Tibial nerve (tissue), 4 donors: ENCODE measurements at regions not wholly inside any gene's neighbourhood (a gene's known extent, or its start where the extent isn't known, plus 50 kb on each side); places are given as distances from the start of the nearest gene placed in this dataset.

Experiments
- DNase-seq, 2 donors: peaks; one replicate each; pipeline ENCODE4 v3.0.0-alpha.2; 2019; ENCODE audit warnings: low spot score in 2 of 2
- H3K27ac ChIP-seq, 4 donors: fragments of 200-600 bp; sonication (generic) in 3 of 4; one replicate each; pipeline ENCODE4 v1.5.1; 2017 to 2019; ENCODE audit warnings: mild to moderate bottlenecking in 1 of 4
- H3K27me3 ChIP-seq, 2 donors: fragments of 200-600 bp; sonication (generic) in 1 of 2; one replicate each; pipeline versions ENCODE4 v1.5.1 to v1.6.0; 2017 to 2019
- H3K36me3 ChIP-seq, 3 donors: fragments of 200-600 bp; sonication (generic); one replicate each; pipeline ENCODE4 v1.5.1; 2018 to 2019
- H3K4me1 ChIP-seq, 4 donors: fragments of 200-600 bp; sonication (generic) in 3 of 4; one replicate each; pipeline ENCODE4 v1.5.1; 2017 to 2019
- H3K4me3 ChIP-seq, 4 donors: fragments of 200-600 bp; sonication (generic) in 3 of 4; one replicate each; pipeline ENCODE4 v1.5.1; 2017 to 2019; ENCODE audit warnings: mild to moderate bottlenecking in 1 of 4, moderate library complexity in 1 of 4
- H3K9me3 ChIP-seq, 4 donors: fragments of 200-600 bp; sonication (generic) in 3 of 4; one replicate each; pipeline ENCODE4 v1.5.1; 2017 to 2019
- EP300 ChIP-seq, 2 donors: sonication (generic); formaldehyde crosslinking; IDR thresholded peaks; one replicate each; pipeline ENCODE4 v1.6.1; 2017; ENCODE audit warnings: antibody characterized with exemption in 2 of 2, mild to moderate bottlenecking in 1 of 2
- POLR2A ChIP-seq, 2 donors: fragments of 450-650 bp; IDR thresholded peaks; one replicate each; pipeline ENCODE4 v1.6.1; 2017; ENCODE audit warnings: antibody characterized with exemption in 2 of 2, mild to moderate bottlenecking in 2 of 2, moderate library complexity in 2 of 2
- WGBS, 2 donors: methylation state at CpG; one replicate each; pipeline ENCODE4 v1.1.5; 2018; 5-methylcytosine and 5-hydroxymethylcytosine counted together
- TF ChIP-seq, protein P1 (sequence below), 5 experiments: fragments of 200-600 bp in 3 of 5; fragments of 450-650 bp in 2 of 5; sonication (generic) in 3 of 5; IDR thresholded peaks; one replicate each; pipeline ENCODE4 v1.5.1; 2016 to 2019; ENCODE audit warnings: antibody characterized with exemption in 5 of 5, mild to moderate bottlenecking in 3 of 5, moderate library complexity in 2 of 5

DNA sequence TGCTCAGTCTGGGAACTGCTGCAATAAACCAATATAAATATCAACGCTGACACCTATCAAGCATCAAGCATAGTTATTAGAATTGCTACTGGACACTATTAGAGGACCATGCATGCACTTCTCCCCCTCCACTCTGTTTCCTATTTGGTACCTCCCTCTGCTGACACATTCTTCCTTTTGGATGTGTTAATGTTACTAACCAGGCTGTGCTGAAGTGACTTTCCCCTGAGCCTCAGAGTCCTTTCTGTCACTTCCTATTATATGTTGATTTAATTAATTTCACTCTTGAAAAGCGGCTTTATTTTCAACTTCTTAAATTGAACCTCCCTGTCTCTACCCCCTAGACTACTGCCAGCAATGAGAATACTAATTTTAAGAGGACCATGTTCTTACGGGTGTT is 379.1 kb downstream of the MCTP2 start:
- no peaks in the 10 kb centered on the region for H3K9me3 ChIP-seq
- no peaks in the 10 kb centered on the region for H3K36me3 ChIP-seq
- H3K27ac ChIP-seq = no peak overlapping the region
- H3K4me3 ChIP-seq = no peak overlapping the region
- WGBS, 2 donors = 79 to 83% methylated on average over 3 of the region's 3 CpGs
- H3K27me3 ChIP-seq = no peaks in the 10 kb centered on the region
- H3K4me1 ChIP-seq = peaks cover 0 to 27% (median 0%) of the 10 kb centered on the region in 4 donors
- no peak for DNase-seq
- TF ChIP-seq, protein P1, sequence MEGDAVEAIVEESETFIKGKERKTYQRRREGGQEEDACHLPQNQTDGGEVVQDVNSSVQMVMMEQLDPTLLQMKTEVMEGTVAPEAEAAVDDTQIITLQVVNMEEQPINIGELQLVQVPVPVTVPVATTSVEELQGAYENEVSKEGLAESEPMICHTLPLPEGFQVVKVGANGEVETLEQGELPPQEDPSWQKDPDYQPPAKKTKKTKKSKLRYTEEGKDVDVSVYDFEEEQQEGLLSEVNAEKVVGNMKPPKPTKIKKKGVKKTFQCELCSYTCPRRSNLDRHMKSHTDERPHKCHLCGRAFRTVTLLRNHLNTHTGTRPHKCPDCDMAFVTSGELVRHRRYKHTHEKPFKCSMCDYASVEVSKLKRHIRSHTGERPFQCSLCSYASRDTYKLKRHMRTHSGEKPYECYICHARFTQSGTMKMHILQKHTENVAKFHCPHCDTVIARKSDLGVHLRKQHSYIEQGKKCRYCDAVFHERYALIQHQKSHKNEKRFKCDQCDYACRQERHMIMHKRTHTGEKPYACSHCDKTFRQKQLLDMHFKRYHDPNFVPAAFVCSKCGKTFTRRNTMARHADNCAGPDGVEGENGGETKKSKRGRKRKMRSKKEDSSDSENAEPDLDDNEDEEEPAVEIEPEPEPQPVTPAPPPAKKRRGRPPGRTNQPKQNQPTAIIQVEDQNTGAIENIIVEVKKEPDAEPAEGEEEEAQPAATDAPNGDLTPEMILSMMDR (IDR thresholded peaks at IDR 0.05) = no peak
- TF ChIP-seq POLR2A (IDR thresholded peaks at IDR 0.05) (no peak), EP300 (IDR thresholded peaks at IDR 0.05) (no peak)

DNA sequence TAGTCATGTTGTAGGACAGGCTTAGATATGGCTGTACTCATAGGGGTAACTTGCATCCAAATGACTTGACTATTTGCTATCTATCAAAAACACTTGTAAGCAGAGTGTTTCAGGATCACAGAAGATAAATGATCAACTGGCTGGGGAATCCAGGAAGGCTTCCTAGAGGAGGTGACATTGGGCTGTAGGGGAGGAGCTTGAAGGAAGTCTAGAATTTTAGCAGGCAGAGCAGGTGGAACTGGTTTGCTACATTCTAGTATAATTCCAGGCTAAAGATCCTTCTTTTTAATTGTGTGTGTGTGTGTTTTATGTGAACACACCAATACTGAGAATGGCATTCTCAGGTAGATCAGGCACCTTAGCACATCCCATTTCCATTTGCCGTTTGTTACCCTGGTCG is 380.3 kb downstream of the MCTP2 start:
- H3K27ac ChIP-seq = no peak overlapping the region
- no peaks in the 10 kb centered on the region for H3K27me3 ChIP-seq
- peaks cover 0 to 21% (median 0%) of the 10 kb centered on the region in 4 donors for H3K4me1 ChIP-seq
- no peaks in the 10 kb centered on the region for H3K9me3 ChIP-seq
- DNase-seq = no peak
- WGBS, 2 donors = 80 to 98% methylated on average over 2 of the region's 2 CpGs
- no peaks in the 10 kb centered on the region for H3K36me3 ChIP-seq
- no peak overlapping the region for H3K4me3 ChIP-seq
- TF ChIP-seq, protein P1 (IDR thresholded peaks at IDR 0.05) = no peak
- TF ChIP-seq POLR2A (IDR thresholded peaks at IDR 0.05) = no peak
- TF ChIP-seq EP300 (IDR thresholded peaks at IDR 0.05) = no peak

DNA sequence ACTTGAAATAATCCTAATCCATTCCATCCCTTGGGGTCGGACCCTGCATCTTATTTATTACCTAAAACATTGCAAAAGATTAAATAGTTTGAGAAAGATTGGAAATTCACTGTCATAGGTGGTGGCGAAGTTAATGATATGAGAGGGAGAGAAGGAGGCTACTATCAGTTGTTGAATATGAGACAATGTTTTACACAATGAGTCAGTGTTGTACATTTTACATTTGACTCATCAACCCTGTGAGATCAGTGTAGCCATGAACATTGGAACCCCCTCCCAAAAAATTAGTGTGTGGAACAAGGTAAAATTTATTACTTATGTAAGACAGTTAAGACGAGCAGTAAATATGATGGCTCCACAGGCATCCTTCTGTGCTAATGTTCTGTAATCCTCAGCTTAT is 384.3 kb downstream of the MCTP2 start:
- Histone ChIP-seq H3K27ac (no peak overlapping the region), H3K27me3 (no peaks in the 10 kb centered on the region), H3K4me1 (no peaks in the 10 kb centered on the region), H3K4me3 (no peak overlapping the region), H3K36me3 (no peaks in the 10 kb centered on the region), H3K9me3 (no peaks in the 10 kb centered on the region)
- TF ChIP-seq POLR2A (IDR thresholded peaks at IDR 0.05) = no peak
- TF ChIP-seq, protein P1 (IDR thresholded peaks at IDR 0.05) = no peak
- no peak for TF ChIP-seq EP300 (IDR thresholded peaks at IDR 0.05)
- no peak for DNase-seq
- WGBS, 2 donors = 94% methylated on average over 3 of the region's 3 CpGs

DNA sequence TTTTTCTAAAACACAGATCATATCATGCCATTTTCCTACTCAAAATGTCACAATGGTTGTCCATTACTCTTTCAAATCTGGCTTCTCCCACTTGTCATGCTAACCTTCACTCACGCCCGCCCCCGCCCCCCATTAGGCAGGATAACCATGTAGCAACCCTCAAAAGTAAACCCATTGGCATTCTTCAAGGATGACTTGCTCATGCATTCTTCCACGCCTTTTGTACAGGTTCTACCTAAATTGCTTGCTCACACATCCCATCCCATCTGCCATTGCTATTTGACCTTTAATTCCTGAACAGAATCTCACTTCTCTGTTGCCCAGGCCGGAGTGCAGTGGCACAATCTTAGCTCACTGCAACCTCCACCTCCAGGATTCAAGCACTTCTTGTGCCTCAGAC is 389.3 kb downstream of the MCTP2 start:
- Histone ChIP-seq H3K4me1 (no peaks in the 10 kb centered on the region), H3K9me3 (no peaks in the 10 kb centered on the region), H3K27ac (no peak overlapping the region), H3K36me3 (no peaks in the 10 kb centered on the region), H3K27me3 (no peaks in the 10 kb centered on the region), H3K4me3 (no peak overlapping the region)
- TF ChIP-seq POLR2A (IDR thresholded peaks at IDR 0.05) (no peak), EP300 (IDR thresholded peaks at IDR 0.05) (no peak)
- TF ChIP-seq, protein P1 (IDR thresholded peaks at IDR 0.05) = no peak
- DNase-seq = no peak
- WGBS, 2 donors = 91 to 94% methylated on average over 5 of the region's 5 CpGs

DNA sequence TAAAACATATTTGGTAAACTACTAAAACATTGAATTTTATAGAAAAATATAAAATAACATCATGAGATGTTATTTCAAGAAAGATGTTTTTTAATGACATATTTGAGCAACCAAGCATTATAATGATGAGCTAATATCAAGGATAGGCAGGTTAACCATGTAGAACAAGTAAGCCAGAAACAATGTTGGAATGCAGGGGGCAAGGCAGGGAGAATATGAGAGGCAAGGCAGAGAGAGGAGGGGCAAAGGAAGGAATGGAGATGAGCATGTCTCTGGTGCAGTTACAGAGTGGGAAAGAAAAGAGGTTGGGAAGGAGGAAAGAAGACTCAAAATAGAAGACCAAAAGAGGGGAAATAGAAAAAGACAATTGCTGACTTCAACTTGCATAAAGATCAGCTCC is 390.4 kb downstream of the MCTP2 start:
- DNase-seq = no peak
- H3K4me3 ChIP-seq = no peak overlapping the region
- TF ChIP-seq, protein P1 (IDR thresholded peaks at IDR 0.05) = no peak
- TF ChIP-seq EP300 (IDR thresholded peaks at IDR 0.05) (no peak), POLR2A (IDR thresholded peaks at IDR 0.05) (no peak)

More for the DNA sequence above, 390.4 kb downstream of the MCTP2 start:
- H3K36me3 ChIP-seq = no peaks in the 10 kb centered on the region
- no peak overlapping the region for H3K27ac ChIP-seq
- no peaks in the 10 kb centered on the region for H3K9me3 ChIP-seq
- no peaks in the 10 kb centered on the region for H3K27me3 ChIP-seq
- H3K4me1 ChIP-seq = no peaks in the 10 kb centered on the region
